Myocyte (in vitro differentiated cells): ENCODE measurements at regions not wholly inside any gene's neighbourhood (a gene's known extent, or its start where the extent isn't known, plus 50 kb on each side); places are given as distances from the start of the nearest gene placed in this dataset.

Source experiments
- DNase-seq: peaks from one replicate; pipeline ENCODE4 v3.0.0-alpha.2; 2012; ENCODE audit warnings: low read depth

GRCh38 chr12:113620437-113620976, 148.8 kb upstream of the LHX5 start:
- no peak for DNase-seq

- DNase-seq: no peak
Observed at GRCh38 chr12:113619202-113619601, 147.5 kb upstream of the LHX5 start.

GRCh38 chr12:113613414-113613813, 141.7 kb upstream of the LHX5 start:
- no peak for DNase-seq

- DNase-seq: no peak
Observed at GRCh38 chr12:113612793-113613192, 141.1 kb upstream of the LHX5 start.

GRCh38 chr12:113612076-113612728, 140.5 kb upstream of the LHX5 start:
- DNase-seq: no peak

- no peak for DNase-seq
Observed at GRCh38 chr12:113611652-113612051, 140.0 kb upstream of the LHX5 start.

- DNase-seq: no peak
Observed at GRCh38 chr12:113610698-113611097, 139.0 kb upstream of the LHX5 start.

- no peak for DNase-seq
Observed at GRCh38 chr12:113609692-113610469, 138.2 kb upstream of the LHX5 start.

- no peak for DNase-seq
Observed at GRCh38 chr12:113604666-113605065, 133.0 kb upstream of the LHX5 start.

GRCh38 chr12:113601656-113602263, 130.1 kb upstream of the LHX5 start:
- DNase-seq: peak; percentile 1

GRCh38 chr12:113598815-113599406, 127.2 kb upstream of the LHX5 start:
- DNase-seq: no peak

GRCh38 chr12:113594967-113595366, 123.3 kb upstream of the LHX5 start:
- no peak for DNase-seq

- no peak for DNase-seq
Observed at GRCh38 chr12:113591480-113591974, 119.9 kb upstream of the LHX5 start.

GRCh38 chr12:113589437-113589836, 117.8 kb upstream of the LHX5 start:
- no peak for DNase-seq

GRCh38 chr12:113587720-113588119, 116.0 kb upstream of the LHX5 start:
- no peak for DNase-seq

- no peak for DNase-seq
Observed at GRCh38 chr12:113586461-113586860, 114.8 kb upstream of the LHX5 start.

- DNase-seq: no peak
Observed at GRCh38 chr12:113582521-113583218, 111.0 kb upstream of the LHX5 start.

- no peak for DNase-seq
Observed at GRCh38 chr12:113581342-113581741, 109.7 kb upstream of the LHX5 start.

GRCh38 chr12:113580437-113580836, 108.8 kb upstream of the LHX5 start:
- DNase-seq: no peak

- DNase-seq: no peak
Observed at GRCh38 chr12:113577464-113578129, 105.9 kb upstream of the LHX5 start.
